NCI-H82 (cell line): ENCODE measurements at regions not wholly inside any gene's neighbourhood (a gene's known extent, or its start where the extent isn't known, plus 50 kb on each side); places are given as distances from the start of the nearest gene placed in this dataset.
"Not testable (repeated sequence)": the region's sequence is repeated elsewhere in the genome, so short reads cannot be mapped to it uniquely, and the experiment has no call there.

ENCODE experiments used
- DNase-seq: peaks from one replicate; lab custom pipeline; 2025; lab: John Stamatoyannopoulos, UW

GRCh38 chr10:109070492-109070891, 852.8 kb downstream of the XPNPEP1 start:
- DNase-seq = no peak

DNA sequence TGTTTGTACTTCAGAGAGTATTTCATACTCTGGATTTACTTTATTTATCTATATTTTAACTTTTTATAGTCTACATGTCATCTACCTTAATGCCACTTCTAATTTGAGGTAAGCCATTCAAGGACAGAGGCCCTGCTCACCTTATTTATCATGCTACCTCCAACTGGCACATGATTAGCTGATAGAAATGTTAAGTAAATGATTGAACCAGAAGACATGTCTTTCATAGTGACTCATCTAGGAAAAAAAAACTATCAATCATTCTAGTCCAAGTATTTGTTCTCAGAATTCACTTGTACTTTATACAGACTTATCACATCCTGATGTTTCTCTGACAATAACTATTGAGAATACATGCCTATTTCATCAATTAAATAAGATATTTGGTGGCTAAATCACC, 856.3 kb downstream of the XPNPEP1 start:
- DNase-seq = no peak

- no peak for DNase-seq
Observed at GRCh38 chr10:109065821-109066220, 857.5 kb downstream of the XPNPEP1 start.

GRCh38 chr10:109062371-109062770, 860.9 kb downstream of the XPNPEP1 start:
- DNase-seq = peak; percentile 30

GRCh38 chr10:109055243-109055642, 868.1 kb downstream of the XPNPEP1 start:
- no peak for DNase-seq

- no peak for DNase-seq
Observed at GRCh38 chr10:109047856-109048255, 875.5 kb downstream of the XPNPEP1 start.

GRCh38 chr10:109046427-109046826, 876.9 kb downstream of the XPNPEP1 start:
- not testable (repeated sequence) for DNase-seq

DNA sequence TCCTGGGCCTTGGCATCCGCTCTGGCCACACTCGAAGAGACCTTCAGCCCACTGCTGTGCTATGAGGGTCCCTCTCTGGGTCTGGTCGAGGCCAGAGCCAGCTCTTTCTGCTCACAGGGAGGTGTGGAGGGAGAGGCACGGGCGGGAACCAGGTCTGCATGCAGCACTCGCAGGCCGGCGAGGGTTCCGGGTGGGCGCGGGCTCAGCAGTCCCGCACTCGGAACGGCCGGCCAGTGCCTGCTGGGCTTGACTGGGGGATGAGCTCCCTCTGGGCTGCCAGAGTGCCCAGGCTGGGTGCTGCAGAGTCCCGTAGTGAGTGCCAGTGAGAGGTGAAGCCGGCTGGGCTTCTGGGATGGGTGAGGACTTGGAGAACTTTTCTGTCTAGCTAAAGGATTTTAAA, 882.7 kb downstream of the XPNPEP1 start:
- no peak for DNase-seq

GRCh38 chr10:109037978-109038377, 885.3 kb downstream of the XPNPEP1 start:
- DNase-seq = no peak

DNA sequence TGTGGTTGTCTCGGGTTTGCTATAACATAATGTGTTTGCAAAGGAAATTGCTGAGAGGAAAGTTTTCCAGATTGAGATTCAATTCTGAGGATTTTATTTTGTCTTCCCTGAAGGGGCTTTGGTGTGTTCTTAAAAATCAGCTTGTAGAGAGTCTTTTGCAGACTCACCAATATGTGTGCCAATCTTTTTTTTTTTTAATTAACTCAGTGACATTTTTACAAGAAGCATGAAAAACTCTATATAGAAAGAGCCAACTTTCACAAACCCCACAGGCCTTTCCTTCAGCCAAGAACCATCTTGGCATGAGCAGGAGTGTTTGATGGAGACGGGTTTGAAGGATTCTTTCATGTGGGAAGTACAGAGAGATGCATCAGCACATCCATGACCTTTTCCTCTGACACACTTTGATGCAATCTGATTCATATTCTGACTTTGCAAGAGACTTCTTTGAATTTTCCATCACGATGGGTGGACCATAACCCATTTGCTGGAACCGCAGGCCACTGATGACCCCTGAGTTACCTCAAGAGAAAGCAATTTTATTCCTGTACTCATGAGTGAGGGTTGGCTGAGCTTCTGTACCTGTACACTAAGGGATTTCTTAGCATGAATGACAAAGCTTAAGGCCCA, 892.6 kb downstream of the XPNPEP1 start:
- DNase-seq = no peak

GRCh38 chr10:109029870-109030269, 893.4 kb downstream of the XPNPEP1 start:
- no peak for DNase-seq

DNA sequence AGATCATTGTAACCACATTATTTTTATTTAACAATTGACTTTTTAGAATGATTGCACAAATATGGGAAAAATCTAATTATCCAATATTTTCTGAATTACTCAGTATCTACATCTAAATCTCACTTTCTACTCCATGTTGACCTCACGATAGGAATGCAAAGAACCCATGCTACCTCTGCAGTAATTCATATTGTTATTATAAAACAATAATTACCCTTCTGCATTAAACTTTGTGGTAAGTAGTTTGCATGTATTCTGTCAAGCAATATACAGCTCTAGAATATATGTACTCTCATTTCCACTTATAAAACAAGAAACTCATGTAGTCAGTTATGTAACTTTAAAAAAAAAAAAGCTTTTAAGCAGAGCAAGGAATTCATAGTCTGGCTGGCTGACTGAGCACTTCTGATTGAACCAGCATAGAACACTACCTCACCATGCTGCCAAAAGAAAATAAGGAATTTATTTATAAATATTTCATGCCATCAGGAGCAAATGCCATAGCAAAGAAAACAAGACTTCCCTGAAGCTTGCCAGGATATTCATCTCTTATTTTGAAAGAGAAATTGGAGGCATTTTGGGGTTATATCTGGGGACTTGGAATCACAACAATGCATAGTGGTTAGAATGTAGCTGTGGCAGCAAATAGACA, 895.7 kb downstream of the XPNPEP1 start:
- no peak for DNase-seq

DNA sequence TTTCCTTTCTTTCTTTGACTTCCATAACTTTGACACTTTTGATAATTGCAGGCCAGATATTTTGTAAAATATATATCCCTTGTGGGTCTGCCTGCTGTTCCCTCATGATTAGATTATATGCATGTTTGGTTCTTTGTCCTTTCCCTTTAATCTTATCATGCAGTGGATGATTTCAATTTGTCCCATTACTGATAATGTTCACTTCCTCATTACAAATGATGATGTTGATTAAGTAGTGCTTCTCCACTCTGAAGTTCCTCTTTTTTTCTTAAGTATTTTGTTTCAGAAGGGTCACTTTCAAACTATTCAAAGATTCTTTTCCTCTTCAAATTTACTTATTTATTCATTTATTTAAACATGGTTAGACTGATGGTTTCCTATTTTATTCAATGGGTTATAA, 898.1 kb downstream of the XPNPEP1 start:
- no peak for DNase-seq

DNA sequence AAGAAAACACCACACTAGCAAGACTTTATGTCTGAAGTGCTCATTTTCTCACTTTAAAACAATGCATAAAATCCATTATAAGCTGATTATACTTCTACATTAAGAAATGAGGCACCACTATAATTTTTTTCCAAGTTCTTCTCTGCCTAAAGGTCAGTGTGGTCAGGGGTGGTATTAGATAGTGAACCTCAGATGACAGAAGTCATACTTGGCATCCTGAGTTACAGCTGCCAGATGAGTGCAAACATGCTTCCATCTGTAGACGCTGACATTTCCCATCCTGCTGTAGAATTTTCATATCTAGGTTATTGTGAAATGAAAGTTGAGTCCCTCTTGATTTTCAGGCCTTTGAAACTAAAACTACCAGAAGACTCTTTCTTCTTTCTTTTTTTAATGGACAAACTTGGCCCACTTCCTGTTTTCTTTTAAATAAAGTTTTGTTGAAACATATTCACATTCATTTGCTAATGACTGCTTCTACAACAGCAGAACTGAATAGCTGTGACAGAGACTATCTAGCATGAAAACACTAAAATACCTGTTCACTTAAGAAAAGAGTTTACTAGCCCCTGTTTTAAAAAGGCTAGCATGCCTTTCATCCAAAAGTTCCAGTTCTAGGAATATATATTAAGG, 900.8 kb downstream of the XPNPEP1 start:
- no peak for DNase-seq

- no peak for DNase-seq
Observed at GRCh38 chr10:109019001-109019424, 904.3 kb downstream of the XPNPEP1 start.

GRCh38 chr10:109007514-109007913, 915.8 kb downstream of the XPNPEP1 start:
- no peak for DNase-seq

DNA sequence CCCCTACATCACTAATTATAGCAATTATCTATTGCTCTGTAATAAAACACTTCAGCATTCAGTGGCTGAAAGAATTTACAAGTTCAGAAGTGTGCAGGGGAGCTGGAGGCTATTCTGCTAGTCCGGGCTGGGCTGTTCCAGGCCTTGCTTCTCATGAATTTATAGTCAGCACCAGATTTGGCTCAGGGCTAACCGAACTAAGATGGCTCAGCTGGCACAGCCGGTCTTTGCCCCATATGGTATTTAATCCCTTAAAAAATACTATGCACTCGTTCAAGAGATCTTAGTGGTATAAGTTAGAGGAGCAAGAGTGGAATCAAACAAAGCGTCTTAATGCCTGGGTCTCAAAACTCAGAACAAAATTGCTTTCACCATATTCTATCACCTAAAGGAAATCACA, 932.9 kb downstream of the XPNPEP1 start:
- DNase-seq = peak; percentile 44

GRCh38 chr10:108989976-108990375, 933.3 kb downstream of the XPNPEP1 start:
- no peak for DNase-seq

GRCh38 chr10:108982159-108982558, 941.2 kb downstream of the XPNPEP1 start:
- no peak for DNase-seq

- no peak for DNase-seq
Observed at GRCh38 chr10:108980869-108981268, 942.4 kb downstream of the XPNPEP1 start.

DNA sequence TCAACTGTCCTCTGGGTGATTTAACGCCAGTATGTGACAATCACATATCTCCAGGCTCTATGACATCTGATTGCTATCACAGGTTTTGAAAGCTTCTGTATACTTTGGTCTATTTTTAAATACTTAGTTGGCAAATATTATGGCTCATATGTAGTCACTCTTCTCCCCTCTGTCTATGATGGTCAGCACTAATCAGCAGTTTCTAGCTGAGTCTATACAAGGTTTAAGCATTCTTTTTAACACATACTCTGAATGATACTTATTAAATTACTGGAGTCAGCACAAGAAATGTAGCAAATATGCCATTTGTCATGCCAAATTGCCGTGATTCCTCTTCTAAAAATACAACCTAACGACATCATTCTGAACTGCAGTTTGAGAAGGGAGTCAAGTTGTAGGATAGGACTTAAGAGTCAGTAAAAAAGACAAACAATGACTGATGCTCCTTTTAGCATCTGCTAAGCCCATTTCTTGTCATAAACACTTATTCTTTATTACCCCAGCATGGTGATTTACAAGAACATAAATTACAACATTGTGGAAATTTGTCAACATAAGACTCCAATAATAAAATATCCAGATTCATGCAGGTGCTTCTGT, 947.8 kb downstream of the XPNPEP1 start:
- no peak for DNase-seq

- peak; percentile 6 for DNase-seq
Observed at GRCh38 chr10:108970016-108970415, 953.3 kb downstream of the XPNPEP1 start.

- DNase-seq = no peak
Observed at GRCh38 chr10:108966411-108966810, 956.9 kb downstream of the XPNPEP1 start.
